ENCODE measurements at regions not wholly inside any gene's neighbourhood (a gene's known extent, or its start where the extent isn't known, plus 50 kb on each side); places are given as distances from the start of the nearest gene placed in this dataset.

- H3K27me3 ChIP-seq (ENCODE audit: insufficient read depth, poor library complexity, severe bottlenecking) = no peaks in the 10 kb centered on the region
- no peak overlapping the region for H3K4me3 ChIP-seq (replicated peaks; ENCODE audit: insufficient read depth, low read length)
- TF ChIP-seq POLR2AphosphoS5 (IDR thresholded peaks at IDR 0.05; ENCODE audit: low read depth) (no peak), SPI1 (IDR thresholded peaks at IDR 0.05; ENCODE audit: borderline replicate concordance, low read depth) (no peak), GABPA (IDR thresholded peaks at IDR 0.05; ENCODE audit: low read depth) (no peak), REST (IDR thresholded peaks at IDR 0.05; ENCODE audit: insufficient replicate concordance, low read depth) (no peak), CTCF (IDR thresholded peaks at IDR 0.05; ENCODE audit: insufficient read depth, low read length) (no peak)
- no peak overlapping the region for H3K27ac ChIP-seq (replicated peaks)
- DNase-seq (ENCODE audit: low read depth in 1 of 2, low spot score in 1 of 2) = no peak
Measured at GRCh38 chr7:25672496-25672895, 444.2 kb upstream of the NPVF start.

GRCh38 chr7:25675789-25676474 is 447.6 kb upstream of the NPVF start:
- no peaks in the 10 kb centered on the region for H3K27me3 ChIP-seq (ENCODE audit: insufficient read depth, poor library complexity, severe bottlenecking)
- no peak overlapping the region for H3K4me3 ChIP-seq (replicated peaks; ENCODE audit: insufficient read depth, low read length)
- no peak for DNase-seq (ENCODE audit: low read depth in 1 of 2, low spot score in 1 of 2)
- TF ChIP-seq POLR2AphosphoS5 (IDR thresholded peaks at IDR 0.05; ENCODE audit: low read depth) = no peak
- TF ChIP-seq REST (IDR thresholded peaks at IDR 0.05; ENCODE audit: insufficient replicate concordance, low read depth) = no peak
- TF ChIP-seq SPI1 (IDR thresholded peaks at IDR 0.05; ENCODE audit: borderline replicate concordance, low read depth) = no peak
- TF ChIP-seq GABPA (IDR thresholded peaks at IDR 0.05; ENCODE audit: low read depth) = no peak
- no peak for TF ChIP-seq CTCF (IDR thresholded peaks at IDR 0.05; ENCODE audit: insufficient read depth, low read length)
- H3K27ac ChIP-seq (replicated peaks) = no peak overlapping the region

GRCh38 chr7:25677595-25677994 is 449.3 kb upstream of the NPVF start:
- H3K4me3 ChIP-seq (replicated peaks; ENCODE audit: insufficient read depth, low read length) = no peak overlapping the region
- no peak overlapping the region for H3K27ac ChIP-seq (replicated peaks)
- TF ChIP-seq GABPA (IDR thresholded peaks at IDR 0.05; ENCODE audit: low read depth) (no peak), POLR2AphosphoS5 (IDR thresholded peaks at IDR 0.05; ENCODE audit: low read depth) (no peak), CTCF (IDR thresholded peaks at IDR 0.05; ENCODE audit: insufficient read depth, low read length) (no peak), REST (IDR thresholded peaks at IDR 0.05; ENCODE audit: insufficient replicate concordance, low read depth) (no peak), SPI1 (IDR thresholded peaks at IDR 0.05; ENCODE audit: borderline replicate concordance, low read depth) (no peak)
- no peak for DNase-seq (ENCODE audit: low read depth in 1 of 2, low spot score in 1 of 2)
- H3K27me3 ChIP-seq (ENCODE audit: insufficient read depth, poor library complexity, severe bottlenecking) = no peaks in the 10 kb centered on the region

All from HL-60 (cell line).